GM12864 (cell line): ENCODE measurements at regions not wholly inside any gene's neighbourhood (a gene's known extent, or its start where the extent isn't known, plus 50 kb on each side); places are given as distances from the start of the nearest gene placed in this dataset.

Experiments used
- DNase-seq: peaks from one replicate; pipeline ENCODE4 v3.0.0-alpha.2; 2011; ENCODE audit warnings: low read depth
- H3K4me3 ChIP-seq: 2 replicates; pipeline ENCODE4 v1.5.1; 2011; ENCODE audit warnings: mild to moderate bottlenecking, low read depth, low read length, control low read depth
- TF ChIP-seq, protein P1 (sequence below): IDR thresholded peaks from 2 replicates; pipeline ENCODE4 v1.5.1; 2011; ENCODE audit warnings: low read depth, mild to moderate bottlenecking, moderate library complexity, low read length, control low read depth, inconsistent platforms; ENCODE audit errors: missing control alignments

DNA sequence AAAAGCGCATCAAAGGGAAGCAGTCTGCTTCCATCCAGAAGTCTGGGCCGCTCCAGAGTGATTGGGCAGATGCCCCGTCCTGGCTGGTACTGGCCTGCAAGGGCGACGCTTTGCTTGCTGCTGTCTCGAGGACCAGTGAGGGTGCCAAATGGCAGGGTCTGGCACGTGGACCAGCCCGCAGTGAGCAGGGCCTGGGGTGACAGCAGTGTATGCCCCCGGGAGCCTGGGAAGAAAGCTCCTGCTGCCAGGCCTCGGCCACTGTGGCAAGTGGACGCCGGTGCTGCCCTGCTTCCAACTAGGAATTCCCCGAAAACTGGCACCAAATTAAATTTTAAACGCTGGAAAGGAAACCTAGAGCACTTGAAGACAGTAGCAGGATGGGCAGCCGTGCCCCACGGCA lies 357.0 kb upstream of the MKI67 start:
- no peak overlapping the region for H3K4me3 ChIP-seq
- no peak for DNase-seq
- TF ChIP-seq, protein P1, sequence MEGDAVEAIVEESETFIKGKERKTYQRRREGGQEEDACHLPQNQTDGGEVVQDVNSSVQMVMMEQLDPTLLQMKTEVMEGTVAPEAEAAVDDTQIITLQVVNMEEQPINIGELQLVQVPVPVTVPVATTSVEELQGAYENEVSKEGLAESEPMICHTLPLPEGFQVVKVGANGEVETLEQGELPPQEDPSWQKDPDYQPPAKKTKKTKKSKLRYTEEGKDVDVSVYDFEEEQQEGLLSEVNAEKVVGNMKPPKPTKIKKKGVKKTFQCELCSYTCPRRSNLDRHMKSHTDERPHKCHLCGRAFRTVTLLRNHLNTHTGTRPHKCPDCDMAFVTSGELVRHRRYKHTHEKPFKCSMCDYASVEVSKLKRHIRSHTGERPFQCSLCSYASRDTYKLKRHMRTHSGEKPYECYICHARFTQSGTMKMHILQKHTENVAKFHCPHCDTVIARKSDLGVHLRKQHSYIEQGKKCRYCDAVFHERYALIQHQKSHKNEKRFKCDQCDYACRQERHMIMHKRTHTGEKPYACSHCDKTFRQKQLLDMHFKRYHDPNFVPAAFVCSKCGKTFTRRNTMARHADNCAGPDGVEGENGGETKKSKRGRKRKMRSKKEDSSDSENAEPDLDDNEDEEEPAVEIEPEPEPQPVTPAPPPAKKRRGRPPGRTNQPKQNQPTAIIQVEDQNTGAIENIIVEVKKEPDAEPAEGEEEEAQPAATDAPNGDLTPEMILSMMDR: no peak

DNA sequence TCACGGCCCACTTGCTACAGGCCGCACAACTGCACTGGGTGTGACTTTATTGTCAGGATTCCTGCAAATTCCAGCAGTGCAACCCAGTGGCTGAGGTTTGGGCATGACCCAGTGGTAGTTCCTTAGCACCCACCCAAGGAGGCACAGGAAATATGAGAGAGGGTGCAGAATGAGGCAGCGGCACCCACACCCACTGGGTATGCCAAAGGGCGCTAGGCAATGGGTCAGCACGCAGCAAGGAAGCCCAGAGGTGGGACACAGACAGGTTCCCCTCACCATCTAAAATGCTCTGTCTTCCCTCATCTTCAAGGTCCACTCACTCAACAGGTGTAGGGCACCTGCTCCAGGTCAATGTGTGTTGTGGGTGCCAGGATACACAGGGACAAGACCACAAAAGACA lies 357.8 kb upstream of the MKI67 start:
- TF ChIP-seq, protein P1: no peak
- DNase-seq: no peak
- H3K4me3 ChIP-seq: no peak overlapping the region

DNA sequence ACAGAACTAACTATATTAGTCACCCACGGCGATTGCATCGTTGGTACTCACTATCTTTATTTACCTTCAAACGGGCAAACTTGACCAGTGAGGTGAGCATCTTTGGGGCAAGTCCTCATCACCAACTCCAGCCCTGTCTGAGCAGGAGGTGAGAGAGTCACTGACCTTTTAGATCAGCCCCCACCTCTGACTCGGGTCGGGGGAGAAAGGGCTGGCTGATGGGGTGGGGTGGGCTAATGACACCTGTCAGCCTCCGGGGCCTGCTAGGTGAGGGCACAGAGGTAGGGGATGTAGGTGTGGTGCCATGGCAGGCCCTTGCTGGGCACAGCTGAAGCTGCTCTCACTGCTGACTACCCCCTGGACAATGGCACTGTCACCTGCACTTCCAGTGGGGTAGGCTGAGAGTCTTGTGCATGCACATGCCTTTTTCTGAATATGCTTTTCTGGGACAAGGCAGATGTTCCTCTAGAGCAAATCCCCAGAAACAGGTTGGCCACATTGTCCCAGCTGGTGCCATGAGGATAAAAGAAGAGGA lies 359.5 kb upstream of the MKI67 start:
- H3K4me3 ChIP-seq: no peak overlapping the region
- TF ChIP-seq, protein P1: no peak
- no peak for DNase-seq

DNA sequence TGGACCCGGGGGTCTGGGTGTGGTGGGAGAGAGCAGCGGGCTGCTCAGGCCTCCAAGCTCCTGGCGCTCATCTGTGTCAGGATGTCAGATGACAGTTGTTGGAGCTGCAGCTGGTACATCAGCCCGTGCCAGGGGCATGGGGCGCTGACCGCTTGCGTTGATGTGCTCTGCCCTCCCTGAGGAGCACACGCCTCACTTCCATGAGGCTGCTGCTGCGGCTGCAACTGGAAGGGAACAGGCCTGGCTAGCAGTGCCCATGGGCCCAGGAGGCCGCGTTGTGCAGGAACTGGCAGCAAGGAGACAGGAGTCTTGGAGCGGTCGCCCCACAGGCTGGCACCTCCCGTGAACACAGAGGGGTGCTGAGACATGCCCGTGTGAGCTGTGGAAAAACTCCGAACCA lies 361.3 kb upstream of the MKI67 start:
- no peak overlapping the region for H3K4me3 ChIP-seq
- DNase-seq: no peak
- TF ChIP-seq, protein P1: no peak

DNA sequence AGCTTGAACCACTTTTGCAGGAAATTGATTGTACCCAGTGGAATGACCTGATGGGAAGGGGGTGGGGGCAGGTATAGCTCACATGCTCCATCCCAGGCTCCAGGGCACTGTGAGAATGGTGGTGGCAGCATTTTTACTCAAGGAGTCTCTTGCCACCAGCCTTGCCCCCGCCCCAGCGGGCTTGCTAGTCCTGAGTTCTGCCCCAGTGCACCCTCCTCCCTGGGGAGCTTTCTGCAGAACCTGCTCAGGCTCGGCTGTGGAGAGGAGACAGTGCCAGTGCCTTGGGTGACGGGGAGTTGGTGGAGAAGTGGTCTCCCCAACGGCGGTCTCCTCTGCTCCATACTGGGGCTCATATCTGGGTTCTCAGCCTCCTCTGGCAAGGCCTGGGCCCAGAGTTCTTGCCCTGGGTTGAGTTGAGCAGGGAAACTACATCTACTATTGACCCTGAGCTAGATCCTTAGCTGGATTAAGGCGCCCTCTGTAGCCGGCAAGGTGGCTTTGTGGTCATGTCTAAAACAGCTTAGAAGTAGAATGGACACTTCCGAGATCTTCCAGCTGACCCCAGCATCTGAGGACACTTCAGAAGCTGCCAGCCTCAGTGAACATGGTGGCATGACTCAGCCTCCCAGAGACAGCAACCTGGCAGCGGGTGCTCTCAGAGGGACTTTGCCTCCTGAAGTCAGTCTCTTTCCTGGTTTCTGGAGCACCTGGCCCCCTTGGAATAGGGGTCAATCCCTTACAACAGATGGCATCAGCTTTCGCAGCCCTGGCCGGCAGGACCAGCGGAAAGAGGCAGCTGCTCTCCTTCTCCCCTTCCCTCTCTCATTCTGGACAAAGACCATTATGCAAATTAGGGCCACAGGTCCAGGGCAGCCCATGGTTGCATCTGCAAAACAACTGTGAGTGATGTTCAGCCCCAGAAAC lies 363.4 kb upstream of the MKI67 start:
- no peak for DNase-seq
- no peak overlapping the region for H3K4me3 ChIP-seq
- TF ChIP-seq, protein P1: no peak

DNA sequence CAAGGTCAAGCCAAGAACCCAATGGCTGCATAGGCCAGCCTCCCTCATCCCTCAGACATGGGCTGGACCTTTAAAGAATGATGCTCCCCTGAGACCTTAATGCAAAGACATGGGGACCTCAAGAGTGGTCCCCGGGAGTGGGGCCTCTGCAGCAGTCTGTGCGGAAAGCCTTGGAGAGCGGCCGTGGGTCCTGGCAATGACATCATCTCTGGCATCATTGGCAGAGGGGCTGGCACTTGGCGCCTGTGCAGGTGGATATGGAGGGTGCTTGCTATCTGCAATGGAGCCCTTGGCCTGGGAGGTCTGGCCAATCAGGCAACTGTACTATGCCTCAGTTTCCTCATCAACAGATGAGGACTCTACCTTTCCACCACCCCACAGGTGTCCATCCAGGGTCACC lies 365.5 kb upstream of the MKI67 start:
- TF ChIP-seq, protein P1: no peak

More for the DNA sequence above, 365.5 kb upstream of the MKI67 start:
- no peak overlapping the region for H3K4me3 ChIP-seq
- DNase-seq: no peak
